Transverse colon (tissue), 3 donors: ENCODE measurements at regions not wholly inside any gene's neighbourhood (a gene's known extent, or its start where the extent isn't known, plus 50 kb on each side); places are given as distances from the start of the nearest gene placed in this dataset.
"Not testable (repeated sequence)": the region's sequence is repeated elsewhere in the genome, so short reads cannot be mapped to it uniquely, and the experiment has no call there.

Source experiments
- CTCF ChIP-seq, 5 experiments: fragments of 200-600 bp in 3 of 5; fragments of 450-650 bp in 2 of 5; sonication (generic) in 3 of 5; IDR thresholded peaks; 1 replicate in 2 of 5; 2 replicates in 3 of 5; pipeline ENCODE4 v1.5.1; 2016 to 2017; ENCODE audit warnings: antibody characterized with exemption in 5 of 5, inconsistent platforms in 3 of 5, mild to moderate bottlenecking in 2 of 5, moderate library complexity in 1 of 5
- POLR2A ChIP-seq: fragments of 450-650 bp; IDR thresholded peaks from one replicate; pipeline ENCODE4 v1.6.1; 2016; ENCODE audit warnings: antibody characterized with exemption, mild to moderate bottlenecking, moderate library complexity

GRCh38 chr9:67514587-67514986, 344.1 kb upstream of the ANKRD20A1 start:
- not testable (repeated sequence) for TF ChIP-seq CTCF (IDR thresholded peaks at IDR 0.05); POLR2A
